Pulmonary artery endothelial cell (primary cell): ENCODE measurements at regions not wholly inside any gene's neighbourhood (a gene's known extent, or its start where the extent isn't known, plus 50 kb on each side); places are given as distances from the start of the nearest gene placed in this dataset.

Experiments
- DNase-seq: peaks from one replicate; pipeline ENCODE4 v3.0.0-alpha.2; 2011; ENCODE audit warnings: low read depth, low spot score

GRCh38 chr13:71087006-71087405, 780.0 kb downstream of the DACH1 start:
- DNase-seq, result no peak

DNA sequence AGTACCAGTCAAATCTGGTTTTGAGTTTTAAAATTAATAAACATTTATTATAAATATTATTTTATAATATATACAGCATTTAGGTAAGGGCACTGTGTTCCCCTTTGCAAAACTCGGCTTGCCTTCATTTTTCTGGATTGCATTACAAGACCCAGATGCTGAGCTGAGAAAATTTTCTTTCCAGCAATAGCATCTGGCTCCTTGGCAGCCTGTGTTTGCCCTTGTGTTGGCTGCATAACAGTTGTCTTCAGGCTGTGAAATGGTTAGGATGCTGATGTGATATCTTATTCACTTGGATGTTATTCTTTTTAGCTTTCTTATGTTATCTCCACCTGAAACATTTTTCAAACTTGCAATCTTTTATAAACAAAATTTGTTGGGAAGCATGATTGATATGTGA, 784.4 kb downstream of the DACH1 start:
- DNase-seq, result no peak

DNA sequence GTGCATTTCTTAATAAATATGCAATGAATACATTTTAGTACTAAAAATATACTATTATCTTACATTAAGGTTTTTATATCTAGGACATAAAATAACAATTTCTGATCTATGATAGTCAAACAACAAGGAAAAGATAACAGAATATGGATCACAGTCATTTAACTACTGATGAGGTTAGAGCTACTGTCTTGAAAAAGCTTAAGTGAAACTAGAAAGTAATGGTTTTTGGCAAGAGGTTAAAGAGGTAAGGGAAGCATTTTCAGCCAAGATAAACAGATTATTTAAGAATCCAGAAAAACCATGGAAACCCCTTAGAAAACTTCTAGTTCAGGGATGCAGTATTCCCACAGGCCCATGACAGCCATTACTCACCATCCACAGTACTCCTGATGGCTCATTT, 787.4 kb downstream of the DACH1 start:
- no peak for DNase-seq

DNA sequence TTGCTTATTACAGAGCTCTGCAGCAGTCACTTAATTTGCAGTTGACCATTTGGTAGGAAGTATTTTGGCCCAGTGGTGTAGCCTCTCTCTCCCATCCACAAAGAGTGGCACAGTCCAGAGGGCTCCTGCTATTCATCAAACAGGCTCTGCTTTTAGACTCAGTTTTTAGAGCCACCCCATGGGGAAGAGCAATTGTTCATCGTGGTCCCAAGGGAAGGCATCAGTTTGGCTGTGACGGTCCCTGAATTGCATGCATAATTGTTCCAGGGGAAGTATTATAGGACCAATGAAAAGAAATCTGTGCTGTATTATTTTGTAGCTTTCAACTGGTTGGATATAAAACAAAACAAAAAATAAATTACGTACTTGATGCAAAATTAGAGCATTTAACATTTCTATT, 799.0 kb downstream of the DACH1 start:
- DNase-seq, result no peak

GRCh38 chr13:71067165-71067815, 799.7 kb downstream of the DACH1 start:
- no peak for DNase-seq

DNA sequence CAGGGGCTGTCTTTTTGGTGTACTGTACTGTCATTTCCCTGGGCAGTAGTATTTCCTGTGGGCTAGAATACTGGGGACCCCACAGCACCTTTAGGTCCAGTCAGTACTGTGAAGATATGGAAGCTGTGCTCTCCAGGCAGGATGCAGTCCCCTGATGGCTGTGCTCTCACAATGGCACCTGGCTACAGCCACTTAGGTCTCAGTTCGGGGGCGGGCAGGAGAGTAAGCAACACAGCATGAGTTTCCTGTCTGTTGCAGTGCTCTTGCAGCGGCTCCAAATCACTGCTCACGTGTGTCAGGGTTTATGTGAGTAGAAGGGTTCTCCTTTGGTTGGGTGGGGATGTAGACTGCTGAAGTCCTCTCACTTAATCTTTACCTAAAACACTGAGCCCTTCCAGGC, 810.4 kb downstream of the DACH1 start:
- no peak for DNase-seq

- DNase-seq, result no peak
These were observed 811.4 kb downstream of the DACH1 start for GRCh38 chr13:71055644-71056043.

GRCh38 chr13:71055047-71055446, 812.0 kb downstream of the DACH1 start:
- no peak for DNase-seq

GRCh38 chr13:71054358-71054757, 812.6 kb downstream of the DACH1 start:
- DNase-seq, result no peak

DNA sequence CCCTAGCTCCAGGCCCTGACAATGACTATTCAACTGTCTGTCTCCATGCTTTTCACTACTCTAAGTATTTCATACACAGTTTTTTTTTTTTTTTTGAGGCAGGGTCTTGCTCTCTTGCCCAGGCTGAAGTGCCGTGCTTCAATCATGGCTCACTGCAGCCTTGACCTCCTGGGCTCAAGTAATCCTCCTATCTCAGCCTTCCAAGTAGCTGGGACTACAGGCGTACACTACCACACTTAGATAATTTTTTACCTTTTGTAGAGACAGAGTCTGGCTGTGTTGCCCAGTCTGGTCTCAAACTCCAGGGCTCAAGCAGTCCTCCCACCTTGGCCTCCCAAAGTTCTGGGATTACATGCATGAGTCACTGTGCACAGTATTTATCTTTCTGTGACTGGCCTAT, 815.4 kb downstream of the DACH1 start:
- DNase-seq, result no peak

- no peak for DNase-seq
These were observed 820.5 kb downstream of the DACH1 start for GRCh38 chr13:71046360-71047079.

DNA sequence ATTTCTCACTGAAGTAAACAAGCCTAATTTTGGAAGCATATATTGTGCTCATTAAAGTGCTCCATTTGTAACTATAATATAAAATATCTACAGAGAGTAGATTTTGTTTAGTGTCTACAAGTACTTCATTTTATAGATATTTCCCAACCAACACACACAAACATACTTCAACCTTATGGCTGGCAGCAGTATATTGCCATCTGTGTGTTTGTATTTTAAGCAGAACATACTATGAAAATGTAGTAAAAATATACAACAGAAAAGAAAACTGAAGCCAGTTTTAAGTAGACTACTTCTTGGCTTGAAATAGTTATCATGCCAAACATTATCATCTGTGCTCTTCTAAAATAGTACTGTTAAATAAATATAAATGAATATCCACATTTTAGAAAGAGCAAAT, 821.9 kb downstream of the DACH1 start:
- DNase-seq, result no peak

DNA sequence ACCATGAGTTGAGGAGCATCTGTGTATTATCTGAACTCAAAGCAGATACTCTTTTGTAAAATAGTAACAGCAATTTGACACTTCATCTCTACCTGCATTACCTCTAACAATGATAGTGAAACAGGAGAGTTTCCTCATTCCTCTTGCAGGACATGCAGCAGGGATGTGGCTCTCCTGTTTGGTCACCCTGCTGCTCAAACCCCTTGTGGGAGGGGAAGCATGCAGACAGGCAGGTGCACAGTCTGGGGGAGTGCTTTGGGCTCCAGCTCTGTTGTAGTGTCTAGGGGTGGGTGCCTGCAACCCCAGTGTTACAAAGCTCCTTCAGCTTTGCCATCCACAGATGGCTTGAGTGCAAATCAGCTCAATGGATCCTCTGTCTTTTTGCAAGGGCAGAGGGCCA, 827.6 kb downstream of the DACH1 start:
- DNase-seq, result no peak

GRCh38 chr13:71034018-71034417, 833.0 kb downstream of the DACH1 start:
- DNase-seq, result no peak

DNA sequence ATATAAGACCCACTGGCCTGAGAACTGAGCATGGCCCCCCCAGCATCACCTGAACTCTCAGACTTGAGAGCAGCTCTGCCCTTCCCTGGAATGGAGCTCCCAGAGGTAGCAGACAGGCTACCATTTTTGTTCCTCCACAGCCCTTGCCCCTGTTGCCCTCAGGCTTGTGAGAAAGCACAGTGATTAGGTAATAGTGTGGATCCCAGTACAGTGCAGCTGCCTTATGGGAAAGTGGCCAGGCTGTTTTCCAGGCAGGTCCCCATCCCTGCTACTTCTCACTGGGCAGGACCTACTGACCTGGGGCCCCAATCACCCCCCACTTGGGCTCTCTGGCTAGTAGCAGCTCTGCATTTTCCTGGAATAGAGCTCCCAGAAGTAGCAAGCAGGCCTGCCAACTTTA, 834.0 kb downstream of the DACH1 start:
- DNase-seq, result no peak

DNA sequence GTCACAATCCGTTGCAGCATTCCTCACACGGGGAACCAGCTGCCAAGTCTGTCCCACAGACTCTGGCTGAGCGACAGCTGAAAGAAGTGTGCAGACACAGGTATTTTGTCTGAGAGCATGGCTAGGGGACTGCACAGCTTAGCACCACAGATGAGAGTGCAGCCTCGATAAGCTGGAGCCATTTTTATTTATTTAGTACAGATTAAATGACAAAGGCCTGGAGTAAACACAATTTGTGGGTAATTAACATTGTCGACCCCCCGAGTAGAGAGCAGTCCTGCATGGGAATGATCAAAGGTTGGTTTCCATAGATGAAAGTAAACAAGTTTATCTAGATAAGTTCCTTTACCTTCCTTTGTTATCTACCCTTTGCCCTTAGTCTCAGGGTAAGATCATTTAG, 836.2 kb downstream of the DACH1 start:
- no peak for DNase-seq

- no peak for DNase-seq
These were observed 838.1 kb downstream of the DACH1 start for GRCh38 chr13:71028884-71029283.

DNA sequence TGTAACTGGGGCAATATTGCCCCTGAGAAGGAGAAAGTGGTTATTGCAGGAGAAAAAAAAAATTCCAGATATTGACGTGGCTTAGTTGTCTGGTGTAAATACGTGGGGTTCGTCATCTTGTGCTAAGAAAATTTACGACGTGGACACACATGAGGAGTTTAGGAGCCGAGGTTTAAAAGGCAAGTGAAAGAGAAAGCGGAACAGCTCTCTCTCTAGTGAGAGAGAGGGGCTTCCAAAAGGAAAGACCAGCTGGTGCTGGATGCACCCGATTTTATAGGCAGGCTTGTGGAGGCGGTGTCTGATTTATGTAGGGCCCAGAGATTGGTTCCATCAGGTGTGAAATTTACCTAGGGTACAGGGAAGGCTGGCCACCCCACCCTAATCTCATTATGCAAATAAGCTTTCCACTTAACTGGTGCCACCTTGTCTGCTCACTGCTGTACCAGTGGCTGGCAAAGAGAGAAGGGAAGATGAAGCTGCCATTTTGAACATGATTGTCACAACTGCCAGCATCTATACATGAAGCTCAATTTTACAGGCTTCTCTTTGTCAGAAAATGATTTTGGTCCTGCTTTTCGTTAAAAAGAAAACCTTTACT, 845.1 kb downstream of the DACH1 start:
- no peak for DNase-seq

GRCh38 chr13:71018995-71019394, 848.0 kb downstream of the DACH1 start:
- DNase-seq, result no peak

- no peak for DNase-seq
These were observed 848.5 kb downstream of the DACH1 start for GRCh38 chr13:71018544-71018943.

DNA sequence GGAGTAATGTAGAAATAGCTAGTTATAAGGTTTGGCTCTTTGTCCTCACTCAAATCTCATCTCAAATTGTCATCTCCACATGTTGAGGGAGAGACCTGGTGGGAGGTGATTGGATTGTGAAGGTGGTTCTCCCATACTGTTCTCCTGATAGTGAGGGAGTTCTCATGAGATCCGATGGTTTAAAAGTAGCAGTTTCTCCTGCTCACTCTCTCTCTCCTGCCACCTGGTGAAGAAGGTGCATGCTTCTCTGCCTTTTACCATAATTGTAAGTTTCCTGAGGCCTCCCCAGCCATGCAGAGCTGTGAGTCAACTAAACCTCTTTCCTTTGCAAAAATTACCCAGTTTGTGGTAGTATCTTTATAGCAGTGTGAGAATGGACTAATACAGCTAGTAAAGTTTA, 849.4 kb downstream of the DACH1 start:
- DNase-seq, result no peak

GRCh38 chr13:71015516-71015915, 851.5 kb downstream of the DACH1 start:
- no peak for DNase-seq

DNA sequence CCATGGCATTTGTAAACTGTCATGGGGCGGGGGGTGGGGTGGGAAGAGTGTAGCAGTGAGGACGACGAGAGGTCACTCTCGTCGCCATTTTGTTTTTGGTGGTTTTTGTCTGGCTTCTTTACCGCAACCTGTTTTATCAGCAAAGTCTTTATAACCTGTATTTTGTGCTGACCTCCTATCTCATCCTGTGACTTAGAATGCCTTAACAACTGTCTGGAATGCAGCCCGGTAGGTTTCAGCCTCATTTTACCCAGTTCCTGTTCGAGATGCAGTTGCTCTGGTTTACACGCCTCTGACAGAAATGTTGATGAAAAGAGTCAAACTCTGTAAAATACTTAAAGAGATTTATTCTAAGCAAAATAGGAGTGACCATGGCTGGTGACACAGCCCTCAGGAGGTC, 852.0 kb downstream of the DACH1 start:
- no peak for DNase-seq
